HG02678 (cell line): ENCODE measurements at regions not wholly inside any gene's neighbourhood (a gene's known extent, or its start where the extent isn't known, plus 50 kb on each side); places are given as distances from the start of the nearest gene placed in this dataset.
A peak's percentile ranks its signal among the peaks of the same experiment; 100 is the strongest.
"Not testable (repeated sequence)": the region's sequence is repeated elsewhere in the genome, so short reads cannot be mapped to it uniquely, and the experiment has no call there.

ENCODE experiments used
- ATAC-seq: cut with Tn5 transposase; IDR thresholded peaks from one replicate; pipeline ENCODE4 v1.9.1; 2021; ENCODE audit warnings: mild to moderate bottlenecking, moderate library complexity; ENCODE audit not compliant: unreplicated experiment

DNA sequence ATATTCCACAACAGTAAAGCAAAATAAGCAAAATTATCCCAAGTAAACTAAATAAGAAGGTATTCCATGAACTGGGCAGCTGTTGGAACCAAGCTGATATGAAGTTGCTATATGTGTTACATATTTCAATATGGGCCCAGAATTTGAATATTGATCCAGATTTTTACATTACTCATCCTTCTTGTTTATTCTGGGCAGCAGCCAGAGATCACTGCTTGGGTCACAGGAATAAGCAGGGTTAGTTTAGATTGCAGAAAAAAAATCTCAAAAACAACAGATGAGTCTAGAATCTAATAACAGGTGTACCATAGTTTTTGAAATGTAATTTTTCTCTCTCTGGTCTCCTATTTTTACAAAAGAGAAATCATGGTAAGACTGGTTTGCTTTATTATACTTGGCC, 171.5 kb upstream of the NAMPT start:
- no peak for ATAC-seq

- ATAC-seq, result no peak
These were observed 167.5 kb upstream of the NAMPT start for GRCh38 chr7:106452031-106452851.

GRCh38 chr7:106451171-106451570, 166.4 kb upstream of the NAMPT start:
- no peak for ATAC-seq

- ATAC-seq, result no peak
These were observed 165.9 kb upstream of the NAMPT start for GRCh38 chr7:106450716-106451115.

DNA sequence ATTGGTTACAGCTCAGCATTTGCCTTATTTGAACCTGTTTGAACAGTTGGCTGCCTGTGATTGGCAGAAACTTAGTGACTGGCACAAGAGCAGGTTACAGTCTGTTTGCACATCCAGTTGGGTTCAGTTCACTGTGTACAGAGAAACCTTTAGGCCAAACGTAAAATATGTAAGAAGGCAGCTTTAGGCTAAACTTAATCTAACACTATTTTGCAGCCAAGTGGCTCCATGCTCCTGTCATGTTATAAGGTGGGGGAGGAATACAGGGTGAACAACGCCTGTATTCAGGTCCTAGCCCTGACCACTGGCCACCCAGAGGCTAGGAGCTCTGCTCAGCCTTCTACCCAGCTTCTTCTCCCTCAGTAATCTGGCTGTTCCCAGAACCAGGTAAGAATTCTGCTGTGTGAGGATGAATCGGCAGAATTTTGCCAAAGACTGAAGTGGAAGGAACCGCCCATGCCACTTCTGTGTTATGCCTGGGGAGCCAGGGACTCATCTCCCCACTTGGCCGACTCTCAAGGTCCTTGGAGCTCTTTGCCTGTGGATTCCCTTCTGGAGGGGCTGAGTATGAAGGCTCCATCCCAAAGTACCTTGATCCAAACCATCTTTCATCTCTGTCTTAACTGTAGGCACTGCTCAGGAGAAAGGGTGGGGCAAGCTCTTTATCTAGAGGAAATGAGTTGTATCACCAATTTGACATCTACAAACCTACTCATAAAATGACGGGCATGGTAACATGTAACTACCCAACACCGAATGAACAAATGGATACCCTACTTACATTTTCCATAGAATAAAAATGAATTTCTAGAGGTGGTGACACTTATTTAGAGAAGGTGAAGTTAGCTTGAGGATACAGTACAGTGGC, 164.4 kb upstream of the NAMPT start:
- ATAC-seq, result no peak

DNA sequence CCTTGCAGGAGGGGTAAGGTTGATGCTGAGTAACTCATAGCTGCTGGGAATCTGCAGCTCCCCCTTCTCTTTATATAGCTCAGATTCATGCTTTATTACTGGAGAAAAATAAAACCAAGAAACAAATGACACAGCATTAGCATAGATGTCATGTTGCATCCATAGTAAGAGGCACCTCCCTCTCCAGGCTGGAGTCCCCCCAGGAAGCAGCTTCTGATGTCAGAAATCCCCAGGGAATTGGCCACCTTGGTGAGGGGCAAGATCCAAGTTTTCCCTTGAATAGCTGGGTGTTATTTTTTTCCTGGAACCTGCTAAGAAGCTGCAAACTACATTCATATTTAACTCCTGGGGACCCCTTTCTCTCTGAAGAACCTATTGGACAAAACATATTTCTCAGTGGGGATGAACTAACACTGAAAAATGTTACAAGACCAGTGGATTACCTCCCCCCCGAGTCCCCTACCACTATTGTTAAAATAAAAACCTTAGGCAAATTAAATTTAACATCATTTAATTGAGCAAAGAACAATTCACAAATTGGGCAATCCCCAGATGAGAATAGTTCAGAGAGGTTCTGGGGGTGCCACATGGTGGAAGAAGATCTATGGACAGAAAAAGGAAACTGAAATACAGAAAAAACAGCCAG, 163.7 kb upstream of the NAMPT start:
- ATAC-seq, result no peak

DNA sequence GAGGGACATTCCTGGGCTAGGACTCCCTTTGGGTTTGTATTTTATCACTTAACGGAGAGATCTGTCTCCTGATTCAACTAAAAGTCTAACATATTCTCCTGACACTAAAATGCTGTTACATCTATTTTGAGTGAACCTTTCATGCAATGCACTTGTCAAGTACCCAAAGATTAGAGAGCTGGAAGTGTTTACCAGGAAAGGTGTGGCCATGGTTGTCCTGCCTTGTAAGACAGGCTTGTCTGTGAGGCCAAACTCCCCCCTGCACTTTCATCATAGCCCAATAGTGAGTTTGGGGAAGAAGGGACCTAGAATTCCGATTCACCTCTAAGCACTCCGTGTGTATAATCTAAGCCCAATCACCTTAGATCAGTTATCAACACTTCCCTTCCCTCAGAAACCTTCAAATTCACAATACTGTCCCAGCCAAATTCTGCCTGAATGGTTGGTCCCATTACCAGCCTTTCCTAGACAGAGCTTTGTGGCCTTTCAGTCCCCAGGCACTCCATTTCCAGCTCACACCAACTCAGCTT, 162.6 kb upstream of the NAMPT start:
- no peak for ATAC-seq

DNA sequence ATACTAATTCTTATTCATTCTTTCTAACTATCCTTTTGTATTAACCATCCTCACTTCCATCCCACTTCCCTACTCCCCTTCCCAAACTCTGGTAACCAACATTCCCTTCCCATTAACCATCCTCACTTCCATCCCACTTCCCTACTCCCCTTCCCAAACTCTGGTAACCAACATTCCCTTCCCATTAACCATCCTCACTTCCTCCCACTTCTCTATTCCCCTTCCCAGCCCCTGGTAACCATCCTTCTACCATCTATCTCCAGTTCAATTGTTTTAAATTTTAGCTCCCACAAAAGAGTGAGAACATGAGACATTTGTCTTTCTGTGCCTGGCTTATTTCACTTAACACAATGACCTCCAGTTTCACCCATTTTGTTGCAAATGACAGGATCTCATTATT, 160.6 kb upstream of the NAMPT start:
- not testable (repeated sequence) for ATAC-seq

DNA sequence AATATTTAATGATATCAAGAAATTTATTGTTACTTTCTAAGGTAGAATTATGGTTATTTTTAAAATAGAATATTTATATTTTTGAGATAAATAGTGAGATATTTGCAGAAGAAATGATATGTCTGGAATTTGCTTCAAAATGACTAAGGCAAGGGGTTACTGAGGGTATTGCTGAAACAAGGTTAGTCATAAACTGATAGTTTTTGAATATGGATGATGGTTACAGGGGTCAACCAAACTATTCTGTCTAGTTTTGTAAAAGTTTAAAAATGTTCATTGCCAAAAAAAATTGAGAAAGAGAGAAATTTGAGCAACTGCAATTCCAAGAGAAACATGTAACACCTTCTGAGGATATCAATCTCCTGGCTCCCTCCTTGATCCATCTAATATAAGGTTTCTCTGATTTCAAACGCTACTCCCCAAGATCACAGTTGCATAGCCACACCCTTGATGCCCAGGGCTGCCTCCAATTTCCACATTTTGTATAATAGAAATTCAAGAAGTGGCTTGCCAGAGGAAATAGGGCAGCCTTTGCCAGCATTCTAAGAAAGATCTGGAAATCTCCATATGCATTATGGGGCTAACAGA, 159.4 kb upstream of the NAMPT start:
- ATAC-seq, result no peak

- ATAC-seq, result no peak
These were observed 158.4 kb upstream of the NAMPT start for GRCh38 chr7:106443156-106443555.

DNA sequence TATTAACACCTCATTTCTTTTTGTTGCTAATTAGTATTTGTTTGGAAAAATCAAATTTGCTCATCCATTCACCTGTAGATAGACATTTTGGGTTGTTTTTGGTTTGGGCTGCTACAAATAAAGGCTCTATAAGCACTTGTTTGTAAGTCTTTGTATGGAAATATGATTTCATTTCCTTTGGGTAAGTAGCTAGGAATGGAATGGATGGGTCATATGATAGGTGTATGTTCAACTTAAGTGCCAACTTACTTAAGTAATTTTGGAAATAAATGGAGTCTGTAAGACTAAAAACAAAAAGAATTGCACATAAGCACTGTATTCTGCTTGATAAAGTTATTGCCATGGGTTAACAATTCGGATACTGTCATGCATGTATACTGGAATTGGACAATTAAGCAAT, 157.7 kb upstream of the NAMPT start:
- ATAC-seq, result no peak

DNA sequence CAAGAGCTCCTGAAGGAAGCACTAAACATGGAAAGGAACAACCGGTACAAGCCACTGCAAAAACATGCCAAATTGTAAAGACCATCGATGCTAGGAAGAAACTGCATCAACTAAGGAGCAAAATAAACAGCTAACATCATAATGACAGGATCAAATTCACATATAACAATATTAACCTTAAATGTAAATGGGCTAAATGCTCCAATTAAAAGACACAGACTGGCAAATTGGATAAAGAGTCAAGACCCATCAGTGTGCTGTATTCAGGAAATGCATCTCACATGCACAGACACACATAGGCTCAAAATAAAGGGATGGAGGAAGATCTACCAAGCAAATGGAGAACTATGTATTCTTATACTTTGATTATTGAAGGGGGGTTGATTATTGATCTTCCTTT, 156.6 kb upstream of the NAMPT start:
- not testable (repeated sequence) for ATAC-seq

- ATAC-seq, result not testable (repeated sequence)
These were observed 152.2 kb upstream of the NAMPT start for GRCh38 chr7:106436933-106437332.

DNA sequence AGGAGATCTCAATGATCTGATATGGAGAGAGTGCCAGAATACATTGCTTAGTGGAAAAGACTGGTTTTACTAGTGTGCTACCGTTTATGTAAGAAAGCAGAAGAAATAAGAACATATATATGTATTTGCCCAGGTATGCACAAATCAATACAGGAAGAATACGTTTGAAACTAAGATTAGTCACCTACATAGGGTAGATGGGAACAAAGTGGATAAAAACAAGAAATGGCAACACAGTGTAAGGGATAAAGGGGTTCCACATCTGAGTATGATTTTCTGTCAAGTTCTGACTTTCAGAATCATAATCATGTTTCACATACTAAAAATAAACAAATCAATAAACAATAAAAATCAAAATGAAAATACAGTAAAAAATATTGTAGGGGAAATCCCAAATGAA, 148.6 kb upstream of the NAMPT start:
- no peak for ATAC-seq

DNA sequence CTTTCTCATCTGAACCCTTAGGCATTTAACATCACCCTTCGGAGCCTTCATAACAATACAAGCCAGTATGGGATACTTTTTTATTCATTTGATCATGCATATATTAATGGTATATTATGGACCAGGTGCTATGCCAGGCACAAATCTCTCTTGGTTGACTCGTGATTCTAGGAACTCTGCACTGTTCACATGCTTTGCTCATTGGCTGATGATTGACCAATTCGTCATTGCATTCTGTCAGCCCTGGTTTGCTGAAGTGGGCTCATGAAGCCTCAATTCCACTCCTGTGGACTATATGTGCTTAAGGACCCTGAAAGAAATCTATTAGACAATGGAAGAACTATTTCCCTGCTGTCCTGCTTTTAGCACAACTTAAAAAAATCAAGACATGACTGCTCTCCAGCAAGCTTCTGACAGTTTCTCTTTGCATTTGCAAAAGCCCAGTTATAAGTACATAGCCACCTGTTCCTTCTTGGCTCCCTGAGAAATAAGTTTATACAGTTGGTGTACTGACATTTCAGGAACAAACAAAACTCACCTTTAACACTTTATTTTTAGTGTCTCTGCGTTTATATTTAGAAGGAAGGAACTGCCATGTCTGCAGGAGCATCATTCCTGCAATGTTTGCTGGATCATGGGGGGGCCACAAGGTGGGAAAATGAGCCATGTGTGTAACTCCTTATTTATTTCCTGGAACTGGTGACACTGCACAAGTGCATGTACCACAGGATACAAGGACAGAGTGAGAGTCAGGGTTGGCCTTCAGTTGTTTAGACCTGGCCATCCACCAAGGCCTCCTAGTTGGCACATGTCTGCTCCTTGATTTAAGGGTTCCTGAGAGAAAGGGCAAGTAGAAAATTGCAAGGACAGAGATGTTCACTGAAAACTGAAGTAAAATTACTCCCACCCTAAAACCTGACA, 146.0 kb upstream of the NAMPT start:
- ATAC-seq, result no peak

DNA sequence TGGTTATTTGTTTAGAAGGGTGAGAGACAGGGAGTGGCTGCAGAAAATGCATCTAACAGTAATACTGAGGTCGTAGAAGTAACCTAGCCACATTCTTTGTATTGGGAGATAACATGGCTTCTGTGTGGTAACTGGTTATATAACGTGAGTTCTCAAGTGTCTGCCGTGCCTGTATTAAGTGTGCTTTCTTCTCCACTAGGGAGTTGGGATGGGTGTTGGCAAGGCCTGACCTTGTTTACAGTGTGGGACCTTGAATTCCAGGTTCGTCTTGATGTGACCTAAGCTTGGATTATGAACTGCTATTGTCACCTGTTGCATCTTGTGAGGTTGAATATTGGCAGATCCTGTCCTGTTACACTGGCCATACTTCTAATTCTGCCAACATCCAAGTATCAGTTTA, 145.3 kb upstream of the NAMPT start:
- ATAC-seq, result no peak

GRCh38 chr7:106426803-106427202, 142.0 kb upstream of the NAMPT start:
- ATAC-seq, result no peak

- peak; percentile 86 for ATAC-seq
These were observed 140.4 kb upstream of the NAMPT start for GRCh38 chr7:106425017-106425719.

DNA sequence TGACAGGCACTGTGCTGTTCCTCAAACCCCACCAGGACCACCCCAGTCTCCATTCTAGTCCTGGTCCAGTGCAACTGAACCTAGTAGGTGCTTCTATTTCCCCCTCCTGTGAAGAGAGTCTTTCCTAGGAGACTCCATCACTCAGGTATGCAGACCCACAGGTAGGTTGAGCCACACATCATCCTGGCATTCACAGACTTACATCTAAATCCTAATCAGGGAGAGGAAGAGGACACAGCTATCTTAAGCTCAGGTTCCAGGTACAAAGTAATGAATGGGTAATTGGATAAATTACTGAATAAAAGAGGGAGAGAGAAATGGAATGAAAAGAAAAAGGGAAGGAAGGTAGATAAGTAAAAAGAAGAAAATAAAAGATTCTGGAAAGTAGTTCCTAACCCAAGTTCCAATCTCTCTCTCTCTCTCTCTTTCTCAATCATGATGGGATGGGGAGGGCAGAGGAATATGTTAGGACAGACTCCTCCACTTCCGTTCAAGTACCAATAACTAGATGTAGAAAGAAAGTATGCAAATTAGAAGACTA, 139.8 kb upstream of the NAMPT start:
- no peak for ATAC-seq
